Fibroblast of the aortic adventitia (primary cell): ENCODE measurements at regions not wholly inside any gene's neighbourhood (a gene's known extent, or its start where the extent isn't known, plus 50 kb on each side); places are given as distances from the start of the nearest gene placed in this dataset.

ENCODE experiments used
- DNase-seq: peaks from one replicate; pipeline ENCODE4 v3.0.0-alpha.2; 2010; ENCODE audit warnings: low read depth
- H3K4me3 ChIP-seq: 2 replicates; pipeline ENCODE4 v1.5.1; 2011; ENCODE audit warnings: low read depth, mild to moderate bottlenecking, control low read depth, low read length, moderate library complexity
- CTCF ChIP-seq: IDR thresholded peaks from 2 replicates; pipeline ENCODE4 v1.5.1; 2011; ENCODE audit warnings: mild to moderate bottlenecking, low read length, control low read depth, inconsistent platforms; ENCODE audit not compliant: insufficient read depth

- DNase-seq: no peak
- no peak overlapping the region for H3K4me3 ChIP-seq
- TF ChIP-seq CTCF: no peak
Observed at GRCh38 chr7:18344536-18344935, 151.0 kb upstream of the HDAC9 start.

- DNase-seq: peak; percentile 69
- no peak overlapping the region for H3K4me3 ChIP-seq
- TF ChIP-seq CTCF: peak; percentile 81
Observed at GRCh38 chr7:18345641-18346234, 149.8 kb upstream of the HDAC9 start.

GRCh38 chr7:18347170-18347569 is 148.4 kb upstream of the HDAC9 start:
- TF ChIP-seq CTCF: no peak
- no peak for DNase-seq
- H3K4me3 ChIP-seq: no peak overlapping the region

- DNase-seq: no peak
- no peak overlapping the region for H3K4me3 ChIP-seq
- no peak for TF ChIP-seq CTCF
Observed at GRCh38 chr7:18350678-18351077, 144.9 kb upstream of the HDAC9 start.

- peak; percentile 89 for DNase-seq
- H3K4me3 ChIP-seq: no peak overlapping the region
- peak; percentile 63 for TF ChIP-seq CTCF
Observed at GRCh38 chr7:18352339-18353255, 143.0 kb upstream of the HDAC9 start.

GRCh38 chr7:18353339-18353738 is 142.2 kb upstream of the HDAC9 start:
- H3K4me3 ChIP-seq: no peak overlapping the region
- TF ChIP-seq CTCF: no peak
- no peak for DNase-seq
